Naive thymus-derived CD8-positive, alpha-beta T cell (primary cell): ENCODE measurements at regions not wholly inside any gene's neighbourhood (a gene's known extent, or its start where the extent isn't known, plus 50 kb on each side); places are given as distances from the start of the nearest gene placed in this dataset.
"Not testable (repeated sequence)": the region's sequence is repeated elsewhere in the genome, so short reads cannot be mapped to it uniquely, and the experiment has no call there.

ENCODE experiments used
- ATAC-seq, 2 donors: fragments of 150-1000 bp; cut with Tn5 transposase in 1 of 2; sonication (Bioruptor Pico), chemical (Tn5 transposase) in 1 of 2; 1 replicate in 1 of 2; 2 replicates in 1 of 2; pipeline ENCODE4 v1.10.0; 2021; ENCODE audit warnings: mild to moderate bottlenecking in 2 of 2, moderate library complexity in 2 of 2
- POLR2A ChIA-PET: fragments of 350-600 bp; sonication (Branson Sonifier 250); formaldehyde crosslinking; loops from one replicate; lab custom pipeline; 2021; ENCODE audit warnings: antibody characterized with exemption; lab: Charles Lee
- DNase-seq, 10 donors: peaks; one replicate each; pipeline versions ENCODE4 v3.0.0 to v3.0.0-alpha.2; 2020 to 2022
- H3K27ac Mint-ChIP-seq, 10 donors: one replicate each; pipeline ENCODE4 v1.8.0; 2020 to 2022; ENCODE audit warnings: mild to moderate bottlenecking in 10 of 10, mixed read lengths in 10 of 10, moderate library complexity in 4 of 10, inconsistent platforms in 1 of 10
- H3K27me3 Mint-ChIP-seq, 5 donors: one replicate each; pipeline ENCODE4 v1.8.0; 2021 to 2022; ENCODE audit warnings: mixed read lengths in 5 of 5
- H3K36me3 Mint-ChIP-seq, 3 donors: one replicate each; pipeline ENCODE4 v1.8.0; 2020 to 2022; ENCODE audit warnings: mixed read lengths in 3 of 3, mild to moderate bottlenecking in 2 of 3, inconsistent platforms in 1 of 3
- H3K4me1 Mint-ChIP-seq, 4 donors: one replicate each; pipeline ENCODE4 v1.8.0; 2021 to 2022; ENCODE audit warnings: mixed read lengths in 4 of 4
- H3K4me3 Mint-ChIP-seq, 10 donors: one replicate each; pipeline ENCODE4 v1.8.0; 2020 to 2022; ENCODE audit warnings: mild to moderate bottlenecking in 10 of 10, mixed read lengths in 10 of 10, moderate library complexity in 6 of 10, inconsistent platforms in 1 of 10
- H3K9me3 Mint-ChIP-seq, 9 donors: one replicate each; pipeline ENCODE4 v1.8.0; 2020 to 2022; ENCODE audit warnings: mixed read lengths in 9 of 9, mild to moderate bottlenecking in 3 of 9, inconsistent platforms in 1 of 9, moderate library complexity in 1 of 9

- H3K4me1 Mint-ChIP-seq, result no peaks in the 10 kb centered on the region
- H3K27ac Mint-ChIP-seq, result no peak overlapping the region
- ATAC-seq (no peak), DNase-seq (no peak)
- H3K9me3 Mint-ChIP-seq, result peaks cover 0 to 6% (median 0%) of the 10 kb centered on the region in 9 donors
- H3K36me3 Mint-ChIP-seq, result no peaks in the 10 kb centered on the region
- POLR2A ChIA-PET, result no interaction called here
- no peak overlapping the region for H3K4me3 Mint-ChIP-seq
- no peaks in the 10 kb centered on the region for H3K27me3 Mint-ChIP-seq
Observed at GRCh38 chr4:31022702-31023101, 302.5 kb downstream of the PCDH7 start.

GRCh38 chr4:31023109-31023508, 302.9 kb downstream of the PCDH7 start:
- no peaks in the 10 kb centered on the region for H3K36me3 Mint-ChIP-seq
- H3K9me3 Mint-ChIP-seq, result peaks cover 0 to 6% (median 0%) of the 10 kb centered on the region in 9 donors
- POLR2A ChIA-PET, result no interaction called here
- no peak overlapping the region for H3K4me3 Mint-ChIP-seq
- DNase-seq (no peak), ATAC-seq (no peak)
- no peaks in the 10 kb centered on the region for H3K27me3 Mint-ChIP-seq
- no peaks in the 10 kb centered on the region for H3K4me1 Mint-ChIP-seq
- H3K27ac Mint-ChIP-seq, result no peak overlapping the region

- DNase-seq (no peak), ATAC-seq (no peak)
- Mint-ChIP-seq H3K9me3 (peaks cover 0 to 6% (median 0%) of the 10 kb centered on the region in 9 donors), H3K36me3 (no peaks in the 10 kb centered on the region), H3K27ac (no peak overlapping the region), H3K4me3 (no peak overlapping the region), H3K4me1 (no peaks in the 10 kb centered on the region), H3K27me3 (no peaks in the 10 kb centered on the region)
- POLR2A ChIA-PET, result no interaction called here
Observed at GRCh38 chr4:31023742-31024141, 303.6 kb downstream of the PCDH7 start.

GRCh38 chr4:31024781-31025180, 304.6 kb downstream of the PCDH7 start:
- H3K27me3 Mint-ChIP-seq, H3K27ac Mint-ChIP-seq, H3K36me3 Mint-ChIP-seq, ATAC-seq, H3K4me3 Mint-ChIP-seq, POLR2A ChIA-PET, DNase-seq, H3K9me3 Mint-ChIP-seq, H3K4me1 Mint-ChIP-seq: not testable (repeated sequence)

GRCh38 chr4:31026256-31026655, 306.1 kb downstream of the PCDH7 start:
- Mint-ChIP-seq H3K27ac (no peak overlapping the region), H3K4me1 (no peaks in the 10 kb centered on the region), H3K36me3 (no peaks in the 10 kb centered on the region), H3K4me3 (no peak overlapping the region), H3K27me3 (no peaks in the 10 kb centered on the region), H3K9me3 (peaks cover 0 to 9% (median 5%) of the 10 kb centered on the region in 9 donors)
- DNase-seq (no peak), ATAC-seq (no peak)
- POLR2A ChIA-PET, result no interaction called here

GRCh38 chr4:31034550-31034949, 314.4 kb downstream of the PCDH7 start:
- Mint-ChIP-seq H3K27ac (no peak overlapping the region), H3K4me1 (no peaks in the 10 kb centered on the region), H3K27me3 (no peaks in the 10 kb centered on the region), H3K36me3 (no peaks in the 10 kb centered on the region), H3K4me3 (no peak overlapping the region), H3K9me3 (peaks cover 0 to 13% (median 7%) of the 10 kb centered on the region in 9 donors)
- DNase-seq (no peak), ATAC-seq (no peak)
- POLR2A ChIA-PET, result no interaction called here

GRCh38 chr4:31035761-31036160, 315.6 kb downstream of the PCDH7 start:
- Mint-ChIP-seq H3K27me3 (no peaks in the 10 kb centered on the region), H3K9me3 (peaks cover 0 to 13% (median 5%) of the 10 kb centered on the region in 9 donors), H3K27ac (no peak overlapping the region), H3K4me1 (no peaks in the 10 kb centered on the region), H3K36me3 (no peaks in the 10 kb centered on the region), H3K4me3 (no peak overlapping the region)
- ATAC-seq (no peak), DNase-seq (no peak)
- POLR2A ChIA-PET, result no interaction called here

- Mint-ChIP-seq H3K27ac (no peak overlapping the region), H3K36me3 (no peaks in the 10 kb centered on the region), H3K27me3 (no peaks in the 10 kb centered on the region), H3K4me3 (no peak overlapping the region), H3K4me1 (no peaks in the 10 kb centered on the region), H3K9me3 (peaks cover 0 to 15% (median 5%) of the 10 kb centered on the region in 9 donors)
- DNase-seq, result no peak
- no peak for ATAC-seq
- POLR2A ChIA-PET, result no interaction called here
Observed at GRCh38 chr4:31037703-31038102, 317.5 kb downstream of the PCDH7 start.

- Mint-ChIP-seq H3K27ac (no peak overlapping the region), H3K36me3 (no peaks in the 10 kb centered on the region), H3K4me3 (no peak overlapping the region), H3K4me1 (no peaks in the 10 kb centered on the region), H3K9me3 (peaks cover 0 to 17% (median 3%) of the 10 kb centered on the region in 9 donors), H3K27me3 (no peaks in the 10 kb centered on the region)
- DNase-seq, result no peak
- ATAC-seq, result no peak
- POLR2A ChIA-PET, result no interaction called here
Observed at GRCh38 chr4:31039382-31039781, 319.2 kb downstream of the PCDH7 start.

GRCh38 chr4:31040106-31040505, 319.9 kb downstream of the PCDH7 start:
- Mint-ChIP-seq H3K27me3 (no peaks in the 10 kb centered on the region), H3K4me1 (no peaks in the 10 kb centered on the region), H3K9me3 (peaks cover 0 to 17% (median 3%) of the 10 kb centered on the region in 9 donors), H3K27ac (no peak overlapping the region), H3K4me3 (no peak overlapping the region), H3K36me3 (no peaks in the 10 kb centered on the region)
- DNase-seq, result no peak
- POLR2A ChIA-PET, result no interaction called here
- ATAC-seq, result no peak

- ATAC-seq (no peak), DNase-seq (no peak)
- no peak overlapping the region for H3K4me3 Mint-ChIP-seq
- H3K9me3 Mint-ChIP-seq, result peaks cover 0 to 20% (median 2%) of the 10 kb centered on the region in 9 donors
- no peaks in the 10 kb centered on the region for H3K36me3 Mint-ChIP-seq
- POLR2A ChIA-PET, result no interaction called here
- no peak overlapping the region for H3K27ac Mint-ChIP-seq
- no peaks in the 10 kb centered on the region for H3K27me3 Mint-ChIP-seq
- H3K4me1 Mint-ChIP-seq, result no peaks in the 10 kb centered on the region
Observed at GRCh38 chr4:31041385-31041784, 321.2 kb downstream of the PCDH7 start.

GRCh38 chr4:31041853-31042252, 321.7 kb downstream of the PCDH7 start:
- Mint-ChIP-seq H3K9me3 (peaks cover 0 to 20% (median 2%) of the 10 kb centered on the region in 9 donors), H3K27me3 (no peaks in the 10 kb centered on the region), H3K27ac (no peak overlapping the region), H3K4me3 (no peak overlapping the region), H3K36me3 (no peaks in the 10 kb centered on the region), H3K4me1 (no peaks in the 10 kb centered on the region)
- DNase-seq (no peak), ATAC-seq (no peak)
- POLR2A ChIA-PET, result no interaction called here

GRCh38 chr4:31043382-31044062, 323.4 kb downstream of the PCDH7 start:
- Mint-ChIP-seq H3K9me3 (peaks cover 0 to 16% (median 0%) of the 10 kb centered on the region in 9 donors), H3K27ac (no peak overlapping the region), H3K36me3 (no peaks in the 10 kb centered on the region), H3K4me1 (no peaks in the 10 kb centered on the region), H3K4me3 (no peak overlapping the region), H3K27me3 (no peaks in the 10 kb centered on the region)
- ATAC-seq (no peak), DNase-seq (no peak)
- POLR2A ChIA-PET, result no interaction called here

GRCh38 chr4:31045151-31045550, 325.0 kb downstream of the PCDH7 start:
- POLR2A ChIA-PET, result no interaction called here
- H3K4me1 Mint-ChIP-seq, result no peaks in the 10 kb centered on the region
- no peak for ATAC-seq
- no peaks in the 10 kb centered on the region for H3K36me3 Mint-ChIP-seq
- no peak overlapping the region for H3K27ac Mint-ChIP-seq
- no peak overlapping the region for H3K4me3 Mint-ChIP-seq
- H3K27me3 Mint-ChIP-seq, result no peaks in the 10 kb centered on the region
- DNase-seq, result no peak
- H3K9me3 Mint-ChIP-seq, result peaks cover 0 to 19% (median 0%) of the 10 kb centered on the region in 9 donors
